HepG2 (cell line): ENCODE measurements at regions not wholly inside any gene's neighbourhood (a gene's known extent, or its start where the extent isn't known, plus 50 kb on each side); places are given as distances from the start of the nearest gene placed in this dataset.

ENCODE experiments used
- ATAC-seq: fragments of 200-7000 bp; cut with Tn5 transposase; 3 replicates; pipeline ENCODE4 v1.9.1; 2020; ENCODE audit warnings: mild to moderate bottlenecking, moderate library complexity
- BruUV-seq: library from RNA; stranded (reverse); fragments of 400-500 nt; replicated peaks from 2 replicates; lab custom pipeline; 2021; lab: Mats Ljungman, UMichigan
- CTCF ChIA-PET: fragments of 300-600 bp; formaldehyde crosslinking; extraction: SDS; loops from one replicate; lab custom pipeline; 2021; ENCODE audit warnings: low total read pairs, inconsistent platforms, low intra/inter-chr PET ratio; lab: Yijun Ruan, JAX
- POLR2A ChIA-PET: fragments of 350-600 bp; sonication (Branson Sonifier 250); formaldehyde crosslinking; loops from one replicate; lab custom pipeline; 2020; ENCODE audit warnings: antibody characterized with exemption, inconsistent platforms; lab: Yijun Ruan, JAX
- DNase-seq: peaks from one replicate; pipeline ENCODE4 v3.0.0-alpha.2; 2015; ENCODE audit warnings: low spot score
- FAIRE-seq: peaks from 3 replicates; lab custom pipeline; 2011; peaks lifted over from hg19 to GRCh38; lab: Jason Lieb, UNC
- H2AFZ ChIP-seq: one replicate; pipeline ENCODE4 v1.6.1; 2011; ENCODE audit warnings: low read length, inconsistent platforms
- H3K27ac ChIP-seq: fragments of 300-600 bp; 3 replicates; pipeline ENCODE4 v1.8.0; 2011; ENCODE audit warnings: mixed run types, mild to moderate bottlenecking, mixed read lengths, low read length, inconsistent platforms; ENCODE audit not compliant: insufficient read depth; ENCODE audit errors: extremely low read length
- H3K27me3 ChIP-seq, 2 experiments: fragments of 200-600 bp in 1 of 2; 2 replicates in 1 of 2; 3 replicates in 1 of 2; pipeline versions ENCODE4 v1.6.0 to v1.8.0; 2011; ENCODE audit warnings: low read length in 2 of 2, mild to moderate bottlenecking in 2 of 2, moderate library complexity in 2 of 2, inconsistent platforms in 1 of 2; ENCODE audit not compliant: insufficient read depth in 2 of 2, control insufficient read depth in 1 of 2
- H3K36me3 ChIP-seq, 2 experiments: fragments of 200-600 bp in 1 of 2; replicated peaks in 1 of 2; 2 replicates in 1 of 2; 3 replicates in 1 of 2; pipeline versions ENCODE4 v1.5.1 to v1.8.0; 2011; ENCODE audit warnings: low read length in 2 of 2, inconsistent platforms in 1 of 2; ENCODE audit not compliant: insufficient read depth in 2 of 2, control insufficient read depth in 1 of 2
- H3K4me1 ChIP-seq: 2 replicates; pipeline ENCODE4 v1.5.1; 2012; ENCODE audit warnings: low read length, inconsistent platforms; ENCODE audit not compliant: insufficient read depth
- H3K4me2 ChIP-seq: 2 replicates; pipeline ENCODE4 v1.6.0; 2011; ENCODE audit warnings: low read depth, low read length, inconsistent platforms
- H3K4me3 ChIP-seq, 3 experiments: fragments of 200-600 bp in 1 of 3; sonication (generic), shearing (Covaris generic) in 1 of 3; replicated peaks in 1 of 3; 2 replicates each; pipeline ENCODE4 v1.5.1; 2011 to 2016; ENCODE audit warnings: low read length in 3 of 3, inconsistent platforms in 2 of 3, low read depth in 2 of 3, mild to moderate bottlenecking in 2 of 3, control low read depth in 1 of 3, mixed read lengths in 1 of 3; ENCODE audit not compliant: insufficient read depth in 1 of 3
- H3K79me2 ChIP-seq: one replicate; pipeline ENCODE4 v1.6.1; 2011; ENCODE audit warnings: low read length, inconsistent platforms; ENCODE audit not compliant: insufficient read depth
- H3K9ac ChIP-seq: 2 replicates; pipeline ENCODE4 v1.6.0; 2011; ENCODE audit warnings: mild to moderate bottlenecking, low read depth, low read length, inconsistent platforms; ENCODE audit not compliant: insufficient read depth
- H3K9me3 ChIP-seq: 2 replicates; pipeline ENCODE4 v1.5.1; 2012; ENCODE audit warnings: mild to moderate bottlenecking, low read length
- H4K20me1 ChIP-seq: 2 replicates; pipeline ENCODE4 v1.6.0; 2011; ENCODE audit warnings: inconsistent platforms, mild to moderate bottlenecking, low read length, moderate library complexity; ENCODE audit not compliant: insufficient read depth
- CREM ChIP-seq, 2 experiments: sonication (generic) in 1 of 2; formaldehyde crosslinking in 1 of 2; IDR thresholded peaks; 2 replicates each; pipeline versions ENCODE4 v1.4.0 to v1.6.1; 2016 to 2020; ENCODE audit warnings: antibody characterized with exemption in 1 of 2, mild to moderate bottlenecking in 1 of 2, missing genetic modification reagents in 1 of 2
- FOSL2 ChIP-seq: sonication (generic); formaldehyde crosslinking; IDR thresholded peaks from 2 replicates; pipeline ENCODE4 v1.4.0; 2020; ENCODE audit warnings: missing genetic modification reagents
- IKZF4 ChIP-seq: sonication (generic); formaldehyde crosslinking; IDR thresholded peaks from 2 replicates; pipeline ENCODE4 v1.5.1; 2020; ENCODE audit warnings: borderline replicate concordance, mild to moderate bottlenecking, low read depth, missing genetic modification reagents; ENCODE audit errors: not compliant biosample characterization
- MAFG ChIP-seq: sonication (generic); formaldehyde crosslinking; IDR thresholded peaks from 2 replicates; pipeline ENCODE4 v1.5.1; 2020; ENCODE audit warnings: mild to moderate bottlenecking, missing genetic modification reagents
- PATZ1 ChIP-seq: sonication (generic); formaldehyde crosslinking; IDR thresholded peaks from 2 replicates; pipeline ENCODE4 v1.4.0; 2020; ENCODE audit warnings: missing genetic modification reagents
- RARA ChIP-seq: IDR thresholded peaks from 2 replicates; pipeline ENCODE4 v1.6.1; 2016; ENCODE audit warnings: missing genetic modification reagents, missing compliant biosample characterization
- SIX4 ChIP-seq: sonication (generic); formaldehyde crosslinking; IDR thresholded peaks from 2 replicates; pipeline ENCODE4 v1.4.0; 2020; ENCODE audit warnings: missing genetic modification reagents
- ZNF749 ChIP-seq: sonication (generic); formaldehyde crosslinking; IDR thresholded peaks from 2 replicates; pipeline ENCODE4 v1.8.0; 2022; ENCODE audit warnings: mild to moderate bottlenecking, missing genetic modification reagents, moderate library complexity, borderline replicate concordance
- WGBS: methylation state at CpG from one replicate; pipeline ENCODE4 v1.1.6; 2017; ENCODE audit warnings: low lambda C conversion rate; 5-methylcytosine and 5-hydroxymethylcytosine counted together
- in situ Hi-C: cut with HindIII; loops from 2 replicates; pipeline ENCODE4 v1.10.0; 2017; ENCODE audit warnings: low pct_unique_long_range_greater_than_20kb; ENCODE audit not compliant: extremely low pct_ligation_motif_present
- intact Hi-C: fragments of 100-400 bp; cut with micrococcal nuclease; formaldehyde crosslinking; loops from one replicate; pipeline ENCODE4 v1.10.0; 2022; ENCODE audit not compliant: unreplicated experiment
- TF ChIP-seq, protein P1 (sequence below): sonication (generic); formaldehyde crosslinking; IDR thresholded peaks from 2 replicates; pipeline ENCODE4 v1.4.0; 2020; ENCODE audit warnings: low read depth, mild to moderate bottlenecking, missing genetic modification reagents
- TF ChIP-seq, protein P2 (sequence below): sonication (generic); formaldehyde crosslinking; IDR thresholded peaks from 2 replicates; pipeline ENCODE4 v1.4.0; 2020; ENCODE audit warnings: missing genetic modification reagents
- TF ChIP-seq, protein P3 (sequence below): fragments of 450-650 bp; IDR thresholded peaks from 2 replicates; pipeline ENCODE4 v1.6.1; 2017

GRCh38 chr5:107806705-107807104 lies 136.0 kb upstream of the EFNA5 start:
- no peak overlapping the region for H2AFZ ChIP-seq
- no peak overlapping the region for H3K4me3 ChIP-seq
- ATAC-seq (no peak), DNase-seq (no peak), FAIRE-seq (no peak)
- H3K27ac ChIP-seq: no peak overlapping the region
- CTCF ChIA-PET: no interaction called here
- no peaks in the 10 kb centered on the region for H3K9me3 ChIP-seq
- BruUV-seq: no TSS peak
- in situ Hi-C loops: no loop called here
- TF ChIP-seq FOSL2 (CRISPR knock-in tag): 0 out of 2 replicates have a peak, but pooled peaks have one; percentile 15
- TF ChIP-seq ZNF749 (CRISPR knock-in tag): no peak
- TF ChIP-seq CREM (IDR thresholded peaks at IDR 0.05): no peak
- no peak for TF ChIP-seq CREM (CRISPR knock-in tag; IDR thresholded peaks at IDR 0.05)
- H3K79me2 ChIP-seq: no peaks in the 10 kb centered on the region
- H3K4me2 ChIP-seq: no peak overlapping the region
- H4K20me1 ChIP-seq: no peaks in the 10 kb centered on the region
- intact Hi-C loops: no loop called here
- H3K27me3 ChIP-seq: peaks cover 0 to 4% of the 10 kb centered on the region in 2 experiments; a peak in 3 of 5 replicates
- no peaks in the 10 kb centered on the region for H3K36me3 ChIP-seq
- POLR2A ChIA-PET: no interaction called here
- H3K9ac ChIP-seq: no peak overlapping the region
- WGBS: 29% methylated on average over 1 of the region's 1 CpG
- no peaks in the 10 kb centered on the region for H3K4me1 ChIP-seq

DNA sequence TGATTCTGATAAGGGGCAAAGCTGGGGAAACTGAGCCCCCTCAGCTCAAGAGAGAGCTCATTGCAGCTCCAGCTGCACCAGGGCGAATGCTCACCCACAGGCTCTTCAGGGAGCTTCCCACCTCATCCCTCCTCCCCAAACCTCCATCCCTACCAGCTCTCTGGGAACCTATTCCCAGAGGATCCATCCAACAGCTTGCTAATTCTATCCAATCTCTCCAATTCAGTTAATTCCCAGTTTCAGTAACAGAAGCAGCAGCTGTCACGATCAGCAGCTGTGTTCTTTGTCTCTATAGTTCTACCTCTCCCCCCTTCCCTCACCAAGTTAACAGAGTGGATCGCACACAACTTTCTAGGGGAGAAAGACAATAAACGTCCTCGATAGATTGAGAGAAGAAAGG lies 135.5 kb upstream of the EFNA5 start:
- no peaks in the 10 kb centered on the region for H4K20me1 ChIP-seq
- FAIRE-seq: no peak
- ChIA-PET CTCF (no interaction called here), POLR2A (no interaction called here)
- no peak overlapping the region for H3K4me2 ChIP-seq
- no peak overlapping the region for H3K27ac ChIP-seq
- no peak overlapping the region for H2AFZ ChIP-seq
- no peak overlapping the region for H3K9ac ChIP-seq
- intact Hi-C loops (no loop called here), in situ Hi-C loops (no loop called here)
- ATAC-seq: no peak
- H3K9me3 ChIP-seq: no peaks in the 10 kb centered on the region
- peaks cover 0 to 4% of the 10 kb centered on the region in 2 experiments; a peak in 3 of 5 replicates for H3K27me3 ChIP-seq
- H3K36me3 ChIP-seq: no peaks in the 10 kb centered on the region
- DNase-seq: no peak
- H3K4me3 ChIP-seq: no peak overlapping the region
- no peaks in the 10 kb centered on the region for H3K4me1 ChIP-seq
- 16% methylated on average over 5 of the region's 5 CpGs for WGBS
- H3K79me2 ChIP-seq: no peaks in the 10 kb centered on the region
- no TSS peak for BruUV-seq
- TF ChIP-seq IKZF4 (CRISPR knock-in tag) (no peak), MAFG (CRISPR knock-in tag) (no peak), RARA (CRISPR knock-in tag) (no peak), SIX4 (CRISPR knock-in tag) (no peak), PATZ1 (CRISPR knock-in tag) (no peak)
- TF ChIP-seq, protein P1, sequence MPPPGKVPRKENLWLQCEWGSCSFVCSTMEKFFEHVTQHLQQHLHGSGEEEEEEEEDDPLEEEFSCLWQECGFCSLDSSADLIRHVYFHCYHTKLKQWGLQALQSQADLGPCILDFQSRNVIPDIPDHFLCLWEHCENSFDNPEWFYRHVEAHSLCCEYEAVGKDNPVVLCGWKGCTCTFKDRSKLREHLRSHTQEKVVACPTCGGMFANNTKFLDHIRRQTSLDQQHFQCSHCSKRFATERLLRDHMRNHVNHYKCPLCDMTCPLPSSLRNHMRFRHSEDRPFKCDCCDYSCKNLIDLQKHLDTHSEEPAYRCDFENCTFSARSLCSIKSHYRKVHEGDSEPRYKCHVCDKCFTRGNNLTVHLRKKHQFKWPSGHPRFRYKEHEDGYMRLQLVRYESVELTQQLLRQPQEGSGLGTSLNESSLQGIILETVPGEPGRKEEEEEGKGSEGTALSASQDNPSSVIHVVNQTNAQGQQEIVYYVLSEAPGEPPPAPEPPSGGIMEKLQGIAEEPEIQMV (CRISPR knock-in tag): no peak
- TF ChIP-seq, protein P2, sequence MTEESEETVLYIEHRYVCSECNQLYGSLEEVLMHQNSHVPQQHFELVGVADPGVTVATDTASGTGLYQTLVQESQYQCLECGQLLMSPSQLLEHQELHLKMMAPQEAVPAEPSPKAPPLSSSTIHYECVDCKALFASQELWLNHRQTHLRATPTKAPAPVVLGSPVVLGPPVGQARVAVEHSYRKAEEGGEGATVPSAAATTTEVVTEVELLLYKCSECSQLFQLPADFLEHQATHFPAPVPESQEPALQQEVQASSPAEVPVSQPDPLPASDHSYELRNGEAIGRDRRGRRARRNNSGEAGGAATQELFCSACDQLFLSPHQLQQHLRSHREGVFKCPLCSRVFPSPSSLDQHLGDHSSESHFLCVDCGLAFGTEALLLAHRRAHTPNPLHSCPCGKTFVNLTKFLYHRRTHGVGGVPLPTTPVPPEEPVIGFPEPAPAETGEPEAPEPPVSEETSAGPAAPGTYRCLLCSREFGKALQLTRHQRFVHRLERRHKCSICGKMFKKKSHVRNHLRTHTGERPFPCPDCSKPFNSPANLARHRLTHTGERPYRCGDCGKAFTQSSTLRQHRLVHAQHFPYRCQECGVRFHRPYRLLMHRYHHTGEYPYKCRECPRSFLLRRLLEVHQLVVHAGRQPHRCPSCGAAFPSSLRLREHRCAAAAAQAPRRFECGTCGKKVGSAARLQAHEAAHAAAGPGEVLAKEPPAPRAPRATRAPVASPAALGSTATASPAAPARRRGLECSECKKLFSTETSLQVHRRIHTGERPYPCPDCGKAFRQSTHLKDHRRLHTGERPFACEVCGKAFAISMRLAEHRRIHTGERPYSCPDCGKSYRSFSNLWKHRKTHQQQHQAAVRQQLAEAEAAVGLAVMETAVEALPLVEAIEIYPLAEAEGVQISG (CRISPR knock-in tag): no peak
- TF ChIP-seq, protein P3, sequence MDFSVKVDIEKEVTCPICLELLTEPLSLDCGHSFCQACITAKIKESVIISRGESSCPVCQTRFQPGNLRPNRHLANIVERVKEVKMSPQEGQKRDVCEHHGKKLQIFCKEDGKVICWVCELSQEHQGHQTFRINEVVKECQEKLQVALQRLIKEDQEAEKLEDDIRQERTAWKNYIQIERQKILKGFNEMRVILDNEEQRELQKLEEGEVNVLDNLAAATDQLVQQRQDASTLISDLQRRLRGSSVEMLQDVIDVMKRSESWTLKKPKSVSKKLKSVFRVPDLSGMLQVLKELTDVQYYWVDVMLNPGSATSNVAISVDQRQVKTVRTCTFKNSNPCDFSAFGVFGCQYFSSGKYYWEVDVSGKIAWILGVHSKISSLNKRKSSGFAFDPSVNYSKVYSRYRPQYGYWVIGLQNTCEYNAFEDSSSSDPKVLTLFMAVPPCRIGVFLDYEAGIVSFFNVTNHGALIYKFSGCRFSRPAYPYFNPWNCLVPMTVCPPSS: no peak
